RKO (cell line): ENCODE measurements at regions not wholly inside any gene's neighbourhood (a gene's known extent, or its start where the extent isn't known, plus 50 kb on each side); places are given as distances from the start of the nearest gene placed in this dataset.
"Not testable (repeated sequence)": the region's sequence is repeated elsewhere in the genome, so short reads cannot be mapped to it uniquely, and the experiment has no call there.

Source experiments
- DNase-seq: peaks from one replicate; pipeline ENCODE4 v3.0.0-alpha.2; 2016; ENCODE audit warnings: low spot score

DNA sequence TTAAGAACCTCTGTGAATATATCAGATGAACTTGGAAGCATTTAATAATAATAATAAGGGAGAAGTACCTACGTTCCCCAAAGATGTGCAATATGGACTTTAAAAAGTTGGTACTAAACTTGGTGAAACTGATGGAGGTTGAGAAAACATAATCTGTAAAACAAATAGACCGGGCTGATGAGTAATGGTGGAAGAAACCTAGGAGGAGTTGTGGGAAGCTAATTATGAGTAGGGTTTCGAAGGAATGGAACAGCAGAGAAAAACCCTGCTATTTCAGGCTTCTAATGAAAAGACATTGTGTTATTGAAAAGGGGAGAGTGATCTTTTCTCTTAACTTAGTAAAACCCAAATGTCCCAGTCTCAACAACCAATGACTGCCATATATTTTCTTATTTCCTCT lies 229.3 kb downstream of the PCSK1 start:
- DNase-seq: no peak

DNA sequence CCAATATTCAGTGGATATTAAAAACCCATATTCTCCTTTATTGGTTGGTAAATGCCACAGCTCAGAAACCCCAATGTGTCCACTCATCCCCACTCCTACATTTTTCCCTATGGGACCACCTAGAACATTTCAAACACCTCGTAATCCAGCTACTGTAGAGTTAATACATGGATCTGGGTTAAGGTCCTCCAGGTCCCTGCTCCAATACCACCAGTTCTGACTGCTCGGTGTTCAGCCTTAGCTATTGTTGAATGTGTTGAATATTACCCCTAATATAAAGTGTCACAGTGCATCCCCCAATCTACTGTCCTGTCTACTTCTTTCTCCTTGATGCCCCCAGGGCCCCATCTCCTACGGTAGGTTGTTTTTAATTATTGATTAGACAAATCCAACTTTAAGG lies 231.5 kb downstream of the PCSK1 start:
- DNase-seq: no peak

DNA sequence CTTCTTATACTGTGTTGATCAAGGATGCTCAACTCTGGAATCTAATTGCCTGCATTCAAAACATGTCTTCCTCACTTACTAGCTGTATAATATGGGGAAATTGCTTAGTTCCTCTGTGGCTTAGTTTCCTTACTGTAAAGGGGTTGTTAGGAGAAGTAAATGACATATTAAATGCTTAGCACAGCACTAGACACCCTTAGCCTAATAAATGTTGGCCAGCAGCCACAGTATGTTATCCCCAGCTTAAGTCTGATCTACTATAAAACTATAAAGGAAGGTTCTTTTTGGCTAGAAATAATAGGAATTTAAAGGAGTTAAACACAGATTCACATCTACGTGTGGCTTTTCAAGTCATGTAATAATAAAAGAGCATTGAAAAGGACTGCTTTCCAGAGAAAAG lies 232.4 kb downstream of the PCSK1 start:
- no peak for DNase-seq

DNA sequence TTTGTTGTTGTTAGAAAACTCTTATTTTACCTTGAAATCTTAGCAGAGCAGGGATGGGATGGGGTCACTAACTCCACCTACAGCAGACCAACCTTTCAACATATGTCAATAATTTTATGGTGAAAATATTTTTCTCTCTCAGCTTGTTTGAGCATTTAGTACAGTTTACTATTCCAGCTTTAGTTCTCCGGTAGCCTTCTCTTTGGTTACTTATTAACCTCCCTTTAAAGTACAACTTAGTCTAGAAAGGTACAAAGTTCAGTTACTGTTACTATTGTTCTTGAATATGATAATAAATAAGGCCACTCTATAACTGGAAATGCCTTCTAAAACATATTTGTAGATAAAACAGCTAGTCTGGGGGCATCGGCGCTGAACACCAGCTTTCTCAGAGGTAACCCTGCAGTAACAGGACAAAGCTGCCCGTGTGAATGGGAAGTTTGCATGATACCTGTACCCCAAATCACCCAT lies 233.3 kb downstream of the PCSK1 start:
- no peak for DNase-seq

DNA sequence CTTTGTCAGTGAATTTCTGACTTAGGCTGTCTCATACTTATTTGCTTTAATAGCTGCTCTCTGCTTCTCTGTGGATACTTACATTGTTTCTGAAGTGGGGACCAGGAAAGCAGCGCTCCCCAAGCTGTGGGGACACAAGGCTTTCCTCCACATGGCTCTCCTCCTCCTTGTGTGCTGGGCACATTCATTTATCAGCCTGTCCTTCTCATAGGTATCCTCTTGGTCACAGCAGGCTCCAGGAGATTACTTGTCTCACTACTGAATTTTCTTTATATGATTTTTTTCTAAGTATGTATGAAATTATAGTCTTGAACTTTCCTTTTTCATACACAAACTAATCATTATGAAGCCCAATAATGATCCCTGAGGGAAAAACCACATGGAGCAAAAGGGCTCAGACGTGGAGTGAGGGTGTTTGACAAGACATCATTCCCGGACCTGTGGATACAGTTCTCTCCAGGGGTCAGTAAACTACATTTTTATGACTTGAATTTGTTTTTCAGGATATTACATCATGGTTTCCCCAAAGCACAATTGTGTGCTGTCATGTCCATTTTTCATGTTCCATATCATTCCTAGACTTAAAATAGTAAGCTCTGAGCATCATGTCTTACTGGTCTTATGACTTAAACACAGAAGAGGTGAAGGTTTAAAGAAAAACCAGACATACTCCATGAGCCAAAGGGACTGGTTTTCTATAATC lies 234.5 kb downstream of the PCSK1 start:
- DNase-seq: no peak

DNA sequence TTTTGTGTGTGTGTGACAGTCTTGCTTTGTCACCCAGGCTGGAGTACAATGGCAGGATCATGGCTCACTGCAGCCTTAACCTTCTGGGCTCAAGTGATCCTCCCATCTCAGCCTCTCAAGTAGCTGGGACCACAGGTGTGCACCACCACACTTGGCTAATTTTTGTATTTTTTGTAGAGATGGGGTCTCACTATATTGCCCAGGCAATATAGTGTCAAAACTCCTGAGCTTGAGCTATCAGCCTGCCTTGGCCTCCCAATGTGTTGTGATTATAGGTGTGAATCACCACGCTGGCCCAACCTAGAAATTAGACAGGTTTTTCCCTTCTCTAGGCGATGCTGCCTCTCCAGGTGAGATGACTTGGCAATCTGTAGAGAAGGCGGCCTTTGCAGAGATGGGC lies 235.3 kb downstream of the PCSK1 start:
- not testable (repeated sequence) for DNase-seq

DNA sequence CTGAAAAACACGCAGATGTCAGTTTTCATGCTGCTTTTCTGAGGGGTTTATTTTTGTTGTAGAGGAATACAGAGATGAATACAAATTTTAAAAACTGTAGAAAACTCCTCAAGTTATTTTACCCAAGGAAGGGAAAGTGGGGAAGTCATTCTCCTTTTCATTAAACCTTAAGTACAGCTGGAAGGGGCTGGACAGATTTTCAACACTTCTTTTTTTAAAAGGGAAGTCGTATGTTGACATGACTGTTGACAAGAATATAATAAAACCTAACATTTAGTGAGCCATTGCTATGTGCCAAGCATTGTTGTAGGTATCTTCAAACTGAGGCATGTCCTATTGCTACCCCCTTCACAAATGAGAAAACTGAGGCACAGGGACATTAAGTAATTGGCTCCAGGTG lies 235.7 kb upstream of the ELL2 start:
- DNase-seq: no peak

DNA sequence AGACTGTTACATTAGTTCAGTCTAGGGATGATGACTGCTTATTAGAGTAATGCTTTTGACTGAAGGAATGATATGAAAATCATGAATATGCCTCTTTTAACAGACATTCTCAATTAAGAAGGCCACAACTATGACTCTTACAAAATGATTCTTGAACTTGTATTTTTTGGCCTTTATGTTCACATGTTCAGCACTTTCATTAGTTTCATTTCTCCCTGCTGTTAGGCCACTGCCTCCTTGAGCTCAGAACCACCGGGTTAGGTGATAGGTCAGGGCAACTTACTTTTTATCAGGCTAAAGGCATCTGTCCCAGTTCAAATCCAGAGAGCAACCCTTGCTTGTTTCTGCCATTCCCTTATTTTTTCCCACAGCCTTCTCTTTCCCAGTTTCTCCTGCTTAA lies 235.2 kb upstream of the ELL2 start:
- no peak for DNase-seq

DNA sequence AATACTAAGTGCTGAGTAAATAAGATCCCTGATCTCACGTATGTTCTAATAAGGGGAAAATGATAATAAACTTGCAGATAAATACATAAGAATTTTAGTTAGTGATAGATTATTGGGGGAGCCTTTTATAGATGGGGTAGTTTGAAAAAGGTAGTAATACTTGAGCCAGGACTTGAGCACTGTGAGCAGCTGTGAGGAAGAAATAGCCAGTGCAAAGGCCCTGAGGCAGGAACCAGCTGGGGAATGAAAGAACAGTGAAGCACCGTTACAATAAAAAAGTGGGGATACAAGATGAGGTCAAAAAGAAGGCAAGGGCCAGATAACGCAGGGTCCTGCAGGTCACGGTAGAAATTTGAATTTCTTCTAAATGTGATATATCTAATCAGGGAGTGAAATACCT lies 234.8 kb upstream of the ELL2 start:
- no peak for DNase-seq

DNA sequence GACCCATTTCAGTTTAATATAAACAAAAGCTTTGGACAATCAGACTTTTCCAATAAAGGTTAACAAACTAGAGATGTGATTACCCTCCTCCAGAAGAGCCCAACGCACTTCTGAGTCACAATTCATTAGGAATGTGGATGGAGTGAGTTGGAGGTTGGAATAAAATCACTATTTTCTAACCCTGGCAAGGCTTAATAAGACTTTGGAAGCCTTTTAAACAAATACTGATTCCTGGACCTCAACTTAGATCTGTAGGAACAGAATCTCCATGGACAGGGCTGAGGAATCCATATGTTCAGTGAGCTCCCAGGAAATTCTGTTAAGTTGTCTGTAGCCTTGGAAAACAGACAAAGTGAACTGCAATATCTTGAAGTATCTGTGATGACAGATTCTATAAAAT lies 233.5 kb upstream of the ELL2 start:
- DNase-seq: no peak

DNA sequence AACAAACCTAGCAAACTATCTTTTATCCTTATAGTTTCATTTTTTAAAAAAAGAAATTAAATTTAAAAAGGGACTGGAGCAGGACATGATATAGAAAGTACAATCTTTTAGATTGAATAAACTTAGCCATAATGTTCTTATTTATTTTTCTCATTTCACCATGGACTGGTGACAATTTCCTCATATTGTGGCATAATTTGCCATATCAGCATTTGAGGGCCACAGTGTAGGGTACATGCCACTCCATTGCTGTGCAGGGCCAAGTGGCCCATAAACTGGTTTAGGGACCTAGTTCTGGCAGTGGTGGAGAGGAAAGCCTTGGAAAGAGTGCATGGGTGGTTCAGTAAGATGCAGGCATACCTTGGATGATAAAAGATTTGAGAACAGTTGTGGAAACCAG lies 232.9 kb upstream of the ELL2 start:
- no peak for DNase-seq

DNA sequence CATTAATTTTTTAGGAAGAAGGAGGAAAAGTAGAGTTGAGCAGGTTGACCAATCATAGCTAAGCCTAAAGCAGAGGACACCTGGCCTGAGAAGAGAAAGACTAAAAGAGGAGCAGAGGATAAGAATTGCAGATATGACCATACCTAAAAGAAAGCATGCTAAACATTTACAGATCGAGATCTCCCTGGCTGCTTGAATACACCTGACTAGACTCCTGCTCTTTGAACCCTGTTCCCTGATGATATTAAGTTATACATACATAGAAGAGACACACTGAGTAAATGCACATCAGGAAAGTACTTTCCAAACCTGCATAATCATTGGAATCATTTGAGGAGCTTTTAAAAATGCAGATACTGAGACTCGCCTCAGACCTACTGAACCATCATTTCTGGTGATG lies 232.3 kb upstream of the ELL2 start:
- no peak for DNase-seq

DNA sequence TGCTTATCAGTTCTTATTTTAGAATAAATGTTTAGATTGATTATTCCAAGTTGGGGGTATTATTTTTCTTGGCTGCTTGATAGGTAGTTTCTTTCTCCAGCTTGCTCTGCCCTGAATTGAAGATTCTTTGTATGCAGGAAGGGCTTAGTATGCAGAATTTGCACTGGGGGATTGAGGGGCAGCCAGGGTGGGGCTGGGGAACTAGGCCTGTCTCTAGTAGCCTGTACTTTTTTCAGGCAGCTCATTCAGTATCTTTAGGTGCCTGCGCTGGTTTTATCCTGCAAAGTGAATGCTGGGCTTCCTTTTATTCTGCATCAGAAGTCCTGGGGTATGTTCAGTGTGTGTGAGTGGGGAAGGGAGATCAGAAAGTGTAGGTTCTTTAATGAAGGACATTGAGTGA lies 228.3 kb upstream of the ELL2 start:
- no peak for DNase-seq

DNA sequence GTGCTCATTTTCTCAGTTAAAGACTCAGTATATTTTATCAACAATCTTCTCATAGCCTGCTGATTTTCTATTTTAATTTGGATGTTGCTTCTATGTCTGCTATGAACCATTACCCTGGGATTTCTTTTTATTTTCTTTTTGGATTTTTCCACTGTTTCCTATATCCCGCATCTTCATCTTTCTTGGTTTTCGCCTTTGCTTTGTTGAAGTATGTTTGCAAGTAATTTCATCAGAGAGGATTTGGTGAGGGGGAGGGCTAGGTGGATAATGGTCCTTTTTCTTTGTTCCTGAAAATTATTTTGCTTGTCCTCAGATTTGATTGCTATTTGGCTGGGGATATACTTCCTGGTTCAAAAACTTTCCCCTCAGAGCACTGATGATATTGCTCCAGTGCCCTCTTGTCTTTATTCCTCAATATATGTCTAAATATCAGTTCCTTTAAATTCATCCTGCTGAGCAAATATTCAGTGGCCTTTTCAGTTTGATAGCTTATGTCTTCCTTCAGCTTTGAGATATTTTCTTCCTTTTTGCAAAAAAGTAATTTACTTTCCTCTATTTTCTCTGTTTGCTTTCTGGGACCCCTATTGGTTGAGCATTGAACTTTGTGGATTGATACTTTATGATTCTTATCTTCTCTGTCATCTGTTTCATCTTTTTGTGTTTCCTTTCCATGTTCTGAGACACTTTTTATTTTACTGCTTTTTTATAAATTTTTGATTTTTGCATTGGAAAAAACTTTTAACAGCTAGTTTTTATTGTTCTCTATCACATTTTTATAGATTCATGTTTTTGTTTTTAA lies 227.6 kb upstream of the ELL2 start:
- no peak for DNase-seq

DNA sequence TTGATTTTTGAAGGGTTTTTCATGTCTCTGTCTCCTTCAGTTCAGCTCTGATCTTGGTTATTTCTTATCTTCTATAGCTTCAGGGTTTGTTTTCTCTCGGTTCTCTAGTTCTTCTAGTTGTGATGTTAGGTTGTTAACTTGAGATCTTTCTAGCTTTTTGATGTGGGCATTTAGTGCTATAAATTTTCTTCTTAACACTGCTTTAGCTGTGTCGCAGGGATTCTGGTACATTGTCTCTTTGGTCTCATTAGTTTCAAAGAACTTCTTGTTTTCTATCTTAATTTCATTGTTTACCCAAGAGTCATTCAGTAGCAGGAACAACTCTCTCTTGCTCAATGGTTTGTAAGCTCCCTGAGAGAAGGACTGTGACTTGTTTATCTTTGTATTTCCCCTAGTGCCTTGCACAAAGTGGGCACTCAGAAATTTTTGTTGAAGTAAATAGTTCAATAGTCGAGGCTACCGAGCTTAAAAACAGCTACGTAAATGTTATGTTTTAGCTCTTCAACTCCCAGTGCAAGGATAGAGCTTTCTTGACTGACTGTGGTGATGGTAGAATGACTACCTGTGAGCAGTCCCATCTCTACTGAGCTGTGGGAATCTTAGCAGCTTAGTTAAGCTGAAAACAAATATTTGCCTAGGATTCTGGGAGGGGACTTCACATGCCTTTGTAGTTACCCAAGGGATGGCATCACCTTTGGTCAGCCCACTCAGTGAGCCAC lies 225.8 kb upstream of the ELL2 start:
- DNase-seq: no peak

DNA sequence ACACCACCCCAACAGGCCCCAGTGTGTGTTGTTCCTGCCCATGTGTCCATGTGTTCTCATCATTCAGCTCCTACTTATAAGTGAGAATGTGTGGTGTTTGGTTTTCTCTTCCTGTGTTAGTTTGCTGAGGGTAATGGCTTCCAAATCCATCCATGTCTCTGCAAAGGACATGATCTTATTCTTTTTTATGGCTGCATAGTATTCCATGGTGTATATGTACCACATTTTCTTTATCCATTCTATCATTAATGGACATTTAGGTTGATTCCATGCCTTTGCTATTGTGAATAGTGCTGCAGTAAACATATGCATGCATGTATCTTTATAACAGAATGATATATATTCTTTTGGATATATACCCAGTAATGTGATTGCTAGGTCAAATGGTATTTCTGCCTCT lies 222.9 kb upstream of the ELL2 start:
- not testable (repeated sequence) for DNase-seq

DNA sequence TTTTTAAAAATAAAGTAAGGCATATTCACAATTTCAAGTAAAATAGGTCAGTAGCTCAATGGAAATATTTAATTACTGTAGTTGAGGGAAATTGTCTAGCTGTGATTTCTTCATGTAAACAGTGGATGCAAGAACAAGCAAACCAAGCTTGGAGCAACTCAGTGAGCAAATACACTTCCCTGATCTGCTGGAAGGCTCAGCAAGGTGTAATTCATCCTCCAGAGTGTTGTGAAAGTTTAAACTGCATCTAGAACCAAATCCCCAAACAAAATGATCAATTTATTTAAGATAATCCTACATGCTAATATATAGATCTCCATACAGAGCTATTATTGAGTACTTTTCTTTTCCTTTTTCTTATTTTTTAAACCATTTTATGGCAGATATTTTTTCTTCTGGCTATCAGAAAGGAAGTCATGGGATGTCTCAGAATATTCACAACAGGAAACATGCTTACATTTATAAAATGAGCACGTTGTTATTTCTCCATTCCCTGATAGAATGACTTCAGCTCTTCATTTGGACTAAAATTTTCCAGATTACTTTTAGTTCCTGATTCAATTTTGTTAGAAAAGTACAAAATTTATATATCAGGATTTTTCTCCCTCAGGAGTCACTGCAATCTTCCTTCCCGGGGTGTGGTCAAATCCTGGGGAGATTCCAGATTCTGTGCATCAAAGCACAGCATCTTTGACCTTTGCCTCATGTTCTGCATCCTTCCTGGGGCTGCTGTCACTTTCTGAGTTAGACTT lies 219.2 kb upstream of the ELL2 start:
- DNase-seq: no peak

DNA sequence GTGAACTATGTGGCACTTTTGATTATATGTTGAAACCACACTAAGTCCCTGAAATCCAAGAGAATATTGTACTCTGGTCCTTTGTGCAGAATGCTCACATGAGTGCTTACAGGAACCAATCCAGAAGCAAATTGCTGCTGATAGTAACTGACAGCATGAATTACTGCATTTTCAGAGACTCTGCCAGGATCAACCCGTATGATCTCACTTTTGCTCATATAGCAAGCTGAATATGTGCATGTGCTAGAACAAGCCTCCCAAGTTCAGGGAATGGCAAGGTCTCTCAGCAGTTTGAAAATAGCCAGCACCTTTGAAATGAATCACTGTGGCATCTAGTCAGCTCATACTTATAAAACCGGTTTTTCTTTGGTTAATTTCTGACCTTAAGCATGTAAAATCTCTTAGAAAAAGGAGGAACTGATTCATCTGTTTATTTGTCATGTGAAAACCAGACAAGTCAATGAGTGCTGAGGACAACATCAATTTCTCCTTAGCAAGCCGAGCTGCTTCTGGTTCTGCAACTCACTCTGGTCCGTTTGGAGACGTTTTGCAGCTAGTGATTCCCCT lies 215.7 kb upstream of the ELL2 start:
- peak; percentile 47 for DNase-seq

DNA sequence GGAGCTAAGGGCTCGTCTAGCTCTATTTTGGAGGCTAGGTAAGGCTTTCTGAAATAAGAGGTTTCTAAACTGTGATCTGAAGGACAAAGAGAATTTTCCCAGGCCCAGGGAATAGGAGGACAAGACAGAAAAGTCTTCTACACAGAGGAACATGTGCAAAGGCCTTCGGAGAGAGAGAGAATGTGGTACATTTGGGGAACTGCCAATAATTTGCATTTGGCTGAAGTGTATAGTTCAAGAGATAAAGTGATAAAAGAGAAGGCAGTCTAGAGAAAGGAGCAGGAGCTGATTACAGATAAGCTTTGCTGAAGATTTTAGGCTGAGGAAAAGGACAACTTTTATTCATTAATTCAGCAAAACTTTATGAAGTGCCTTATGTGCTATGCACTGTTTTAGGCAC lies 214.4 kb upstream of the ELL2 start:
- DNase-seq: no peak

DNA sequence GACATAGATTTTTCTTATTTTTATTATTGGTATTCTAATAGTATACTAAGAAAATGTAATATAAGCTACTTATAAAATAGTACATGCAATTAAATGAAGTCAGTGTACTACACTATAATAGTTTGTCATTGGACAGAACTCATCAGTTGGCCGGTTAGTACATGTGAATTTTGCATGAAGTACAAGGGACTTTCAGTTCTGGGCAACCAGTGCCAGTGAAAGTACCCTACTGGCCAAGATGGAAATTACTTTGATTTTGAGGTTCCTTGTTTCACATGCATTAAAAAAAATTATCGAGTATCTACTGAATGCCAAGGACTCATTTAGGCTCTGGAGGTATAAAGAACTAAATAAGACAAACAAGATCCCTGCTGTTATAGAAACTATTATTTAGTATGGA lies 213.4 kb upstream of the ELL2 start:
- DNase-seq: peak; percentile 57

DNA sequence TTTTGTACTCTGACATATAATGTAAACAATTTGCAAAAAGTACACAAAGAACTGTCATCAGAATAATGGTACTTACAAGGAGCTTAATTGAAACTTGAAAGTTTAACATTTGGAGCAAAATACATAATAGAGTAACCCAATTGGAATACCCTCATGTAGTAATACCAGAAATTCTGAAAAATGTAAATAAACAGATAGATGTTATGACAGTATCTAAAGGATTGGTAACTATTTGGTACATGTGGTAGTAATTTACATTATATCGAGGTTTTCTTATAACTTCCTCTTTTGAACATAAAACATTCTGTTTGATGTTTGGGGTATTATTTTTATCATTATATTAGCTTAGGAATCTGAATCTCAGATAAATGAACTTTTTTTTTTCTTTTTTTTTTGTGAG lies 211.7 kb upstream of the ELL2 start:
- DNase-seq: no peak

DNA sequence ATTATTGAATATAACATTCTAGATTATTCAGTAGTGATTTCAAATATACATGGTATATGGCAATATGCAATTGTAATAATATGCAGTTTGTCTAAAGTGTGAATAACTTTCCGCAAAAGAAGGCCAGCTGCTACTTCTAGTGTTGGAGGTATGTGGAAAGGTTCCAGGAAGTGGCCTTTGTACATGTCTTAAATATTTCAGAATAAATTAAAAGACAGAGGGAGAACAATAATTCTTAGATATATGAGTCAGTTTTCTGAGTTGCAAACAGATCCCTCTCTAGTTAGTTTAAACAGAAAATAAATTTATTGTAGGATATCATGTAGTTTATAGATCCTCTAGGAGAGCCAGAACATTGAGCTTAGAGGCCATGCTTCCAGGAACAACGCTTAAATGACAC lies 210.8 kb upstream of the ELL2 start:
- DNase-seq: no peak
